ENCODE measurements at regions not wholly inside any gene's neighbourhood (a gene's known extent, or its start where the extent isn't known, plus 50 kb on each side); places are given as distances from the start of the nearest gene placed in this dataset.

DNA sequence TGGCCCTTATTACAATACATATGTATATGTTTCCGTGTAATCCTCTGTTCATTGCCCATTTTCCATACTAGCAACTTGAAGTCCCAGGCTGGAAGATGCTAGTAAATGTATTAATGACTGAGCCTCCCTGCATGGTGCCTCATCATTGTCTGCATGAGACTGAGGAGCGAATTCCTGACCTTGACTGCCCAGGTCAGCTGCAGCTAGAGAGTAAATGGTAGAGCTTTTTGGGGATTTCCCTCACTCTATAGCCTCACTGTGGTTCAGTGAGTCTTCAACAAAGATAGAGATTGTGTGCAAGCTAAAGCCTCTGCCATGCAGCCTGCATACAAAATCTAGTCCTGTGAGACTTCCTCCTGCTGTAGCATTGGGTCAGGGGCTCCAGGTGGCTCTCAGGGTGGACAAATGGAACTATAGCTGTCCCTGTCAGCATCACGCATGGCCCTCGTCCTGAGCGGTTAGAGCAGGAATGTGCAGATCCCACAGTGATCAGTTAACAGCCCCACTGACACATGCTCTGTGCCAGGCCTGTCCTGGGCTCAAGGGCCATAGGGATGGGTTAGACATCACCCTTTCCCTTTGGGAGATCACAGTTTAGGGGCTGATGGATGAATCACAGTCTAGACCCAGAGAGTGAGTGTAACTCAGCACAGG, 741.7 kb downstream of the MATN1 start (continued):
- TF ChIP-seq, protein P1, sequence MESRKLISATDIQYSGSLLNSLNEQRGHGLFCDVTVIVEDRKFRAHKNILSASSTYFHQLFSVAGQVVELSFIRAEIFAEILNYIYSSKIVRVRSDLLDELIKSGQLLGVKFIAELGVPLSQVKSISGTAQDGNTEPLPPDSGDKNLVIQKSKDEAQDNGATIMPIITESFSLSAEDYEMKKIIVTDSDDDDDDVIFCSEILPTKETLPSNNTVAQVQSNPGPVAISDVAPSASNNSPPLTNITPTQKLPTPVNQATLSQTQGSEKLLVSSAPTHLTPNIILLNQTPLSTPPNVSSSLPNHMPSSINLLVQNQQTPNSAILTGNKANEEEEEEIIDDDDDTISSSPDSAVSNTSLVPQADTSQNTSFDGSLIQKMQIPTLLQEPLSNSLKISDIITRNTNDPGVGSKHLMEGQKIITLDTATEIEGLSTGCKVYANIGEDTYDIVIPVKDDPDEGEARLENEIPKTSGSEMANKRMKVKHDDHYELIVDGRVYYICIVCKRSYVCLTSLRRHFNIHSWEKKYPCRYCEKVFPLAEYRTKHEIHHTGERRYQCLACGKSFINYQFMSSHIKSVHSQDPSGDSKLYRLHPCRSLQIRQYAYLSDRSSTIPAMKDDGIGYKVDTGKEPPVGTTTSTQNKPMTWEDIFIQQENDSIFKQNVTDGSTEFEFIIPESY (IDR thresholded peaks at IDR 0.05; ENCODE audit: extremely low read depth, insufficient replicate concordance, low read length), result no peak

DNA sequence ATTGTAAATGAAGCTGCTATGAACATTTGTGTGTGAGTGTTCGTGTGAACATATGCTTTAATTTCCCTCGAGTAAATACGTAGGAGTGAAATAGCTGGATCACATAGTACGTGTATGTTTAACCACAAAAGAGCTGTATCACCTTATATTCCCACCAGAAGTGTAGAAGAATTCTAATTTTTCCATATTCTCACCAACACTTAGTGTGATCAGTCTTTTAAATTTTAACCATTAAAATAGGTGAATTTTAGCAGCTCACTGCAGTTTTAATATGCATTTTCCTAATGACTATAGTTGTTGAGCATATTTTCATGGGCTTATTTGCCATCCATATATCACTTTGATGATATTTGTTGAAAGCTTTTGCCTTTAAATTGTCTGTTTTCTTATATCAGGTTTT, 741.2 kb downstream of the PTPRU start:
- Histone ChIP-seq H3K4me3 (replicated peaks in 1 of 2; ENCODE audit: low read depth in 1 of 2, low read length in 2 of 2) (no peak overlapping the region), H3K27ac (ENCODE audit: low read depth, low read length) (no peak overlapping the region), H2AFZ (ENCODE audit: low read depth, low read length, poor library complexity, severe bottlenecking) (no peak overlapping the region), H3K27me3 (ENCODE audit: insufficient read depth, low read length) (peaks cover 12% of the 10 kb centered on the region; the same call in 1 of the 2 replicates), H3K9me2 (ENCODE audit: insufficient read depth) (no peaks in the 10 kb centered on the region), H3K4me2 (ENCODE audit: low read length) (no peak overlapping the region), H3K9me3 (ENCODE audit: control insufficient read depth in 1 of 2, insufficient read depth in 1 of 2, low read depth in 1 of 2, low read length in 2 of 2) (no peaks in the 10 kb centered on the region), H3K4me1 (ENCODE audit: control insufficient read depth in 1 of 2, insufficient read depth in 2 of 2, low read length in 2 of 2) (peaks cover 0 to 18% of the 10 kb centered on the region in 2 experiments; a peak in 3 of 4 replicates), H4K20me1 (ENCODE audit: insufficient read depth) (no peaks in the 10 kb centered on the region), H3K9ac (ENCODE audit: low read length) (no peak overlapping the region), H3K36me3 (ENCODE audit: control insufficient read depth in 1 of 2, insufficient read depth in 2 of 2, low read length in 2 of 2) (no peaks in the 10 kb centered on the region), H3K79me2 (ENCODE audit: insufficient read depth, low read length) (no peaks in the 10 kb centered on the region)
- no TSS peak for BruUV-seq (replicated peaks)
- DNase-seq (ENCODE audit: low read depth, low spot score), result no peak
- TF ChIP-seq, protein P2, sequence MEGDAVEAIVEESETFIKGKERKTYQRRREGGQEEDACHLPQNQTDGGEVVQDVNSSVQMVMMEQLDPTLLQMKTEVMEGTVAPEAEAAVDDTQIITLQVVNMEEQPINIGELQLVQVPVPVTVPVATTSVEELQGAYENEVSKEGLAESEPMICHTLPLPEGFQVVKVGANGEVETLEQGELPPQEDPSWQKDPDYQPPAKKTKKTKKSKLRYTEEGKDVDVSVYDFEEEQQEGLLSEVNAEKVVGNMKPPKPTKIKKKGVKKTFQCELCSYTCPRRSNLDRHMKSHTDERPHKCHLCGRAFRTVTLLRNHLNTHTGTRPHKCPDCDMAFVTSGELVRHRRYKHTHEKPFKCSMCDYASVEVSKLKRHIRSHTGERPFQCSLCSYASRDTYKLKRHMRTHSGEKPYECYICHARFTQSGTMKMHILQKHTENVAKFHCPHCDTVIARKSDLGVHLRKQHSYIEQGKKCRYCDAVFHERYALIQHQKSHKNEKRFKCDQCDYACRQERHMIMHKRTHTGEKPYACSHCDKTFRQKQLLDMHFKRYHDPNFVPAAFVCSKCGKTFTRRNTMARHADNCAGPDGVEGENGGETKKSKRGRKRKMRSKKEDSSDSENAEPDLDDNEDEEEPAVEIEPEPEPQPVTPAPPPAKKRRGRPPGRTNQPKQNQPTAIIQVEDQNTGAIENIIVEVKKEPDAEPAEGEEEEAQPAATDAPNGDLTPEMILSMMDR (IDR thresholded peaks at IDR 0.05 in 2 of 3, conservative IDR thresholded peaks at IDR 0.05 in 1 of 3; ENCODE audit: borderline replicate concordance in 1 of 3, insufficient read depth in 1 of 3, low read depth in 2 of 3, low read length in 2 of 3), result no peak
- TF ChIP-seq, protein P1 (IDR thresholded peaks at IDR 0.05; ENCODE audit: extremely low read depth, insufficient replicate concordance, low read length), result no peak
- TF ChIP-seq RAD21 (IDR thresholded peaks at IDR 0.05; ENCODE audit: low read depth), result no peak
- ATAC-seq, result no peak
- ChIA-PET CTCF (no interaction called here), RAD21 (ENCODE audit: low non-redundant PET in 1 of 2, low total read pairs in 2 of 2, uncharacterized antibody in 2 of 2, unreplicated experiment in 2 of 2) (no interaction called here), POLR2A (no interaction called here)
- intact Hi-C loops (cut with micrococcal nuclease), result no loop called here

Data from HCT116 (cell line).